ENCODE measurements at regions not wholly inside any gene's neighbourhood (a gene's known extent, or its start where the extent isn't known, plus 50 kb on each side); places are given as distances from the start of the nearest gene placed in this dataset.

- no peak overlapping the region for H3K9ac ChIP-seq (ENCODE audit: low read depth, low read length)
- H3K4me1 ChIP-seq (ENCODE audit: insufficient read depth, low read length), result no peaks in the 10 kb centered on the region
- H3K9me3 ChIP-seq (ENCODE audit: control insufficient read depth, insufficient read depth, low read length), result no peaks in the 10 kb centered on the region
- no peaks in the 10 kb centered on the region for H3K36me3 ChIP-seq (ENCODE audit: insufficient read depth, low read length)
These were observed 619.1 kb upstream of the COX7C start for GRCh38 chr5:85998656-85999055.

- no peaks in the 10 kb centered on the region for H3K36me3 ChIP-seq (ENCODE audit: insufficient read depth, low read length)
- H3K9me3 ChIP-seq (ENCODE audit: control insufficient read depth, insufficient read depth, low read length), result no peaks in the 10 kb centered on the region
- no peaks in the 10 kb centered on the region for H3K4me1 ChIP-seq (ENCODE audit: insufficient read depth, low read length)
- no peak overlapping the region for H3K9ac ChIP-seq (ENCODE audit: low read depth, low read length)
These were observed 609.4 kb upstream of the COX7C start for GRCh38 chr5:86008293-86008692.

GRCh38 chr5:86008704-86009103, 609.0 kb upstream of the COX7C start:
- Histone ChIP-seq H3K9ac (ENCODE audit: low read depth, low read length) (no peak overlapping the region), H3K9me3 (ENCODE audit: control insufficient read depth, insufficient read depth, low read length) (no peaks in the 10 kb centered on the region), H3K36me3 (ENCODE audit: insufficient read depth, low read length) (no peaks in the 10 kb centered on the region), H3K4me1 (ENCODE audit: insufficient read depth, low read length) (no peaks in the 10 kb centered on the region)

GRCh38 chr5:86011937-86012336, 605.8 kb upstream of the COX7C start:
- Histone ChIP-seq H3K9me3 (ENCODE audit: control insufficient read depth, insufficient read depth, low read length) (no peaks in the 10 kb centered on the region), H3K36me3 (ENCODE audit: insufficient read depth, low read length) (no peaks in the 10 kb centered on the region), H3K9ac (ENCODE audit: low read depth, low read length) (no peak overlapping the region), H3K4me1 (ENCODE audit: insufficient read depth, low read length) (no peaks in the 10 kb centered on the region)

- H3K9me3 ChIP-seq (ENCODE audit: control insufficient read depth, insufficient read depth, low read length), result no peaks in the 10 kb centered on the region
- H3K36me3 ChIP-seq (ENCODE audit: insufficient read depth, low read length), result no peaks in the 10 kb centered on the region
- no peaks in the 10 kb centered on the region for H3K4me1 ChIP-seq (ENCODE audit: insufficient read depth, low read length)
- H3K9ac ChIP-seq (ENCODE audit: low read depth, low read length), result no peak overlapping the region
These were observed 588.4 kb upstream of the COX7C start for GRCh38 chr5:86029308-86029707.

- Histone ChIP-seq H3K4me1 (ENCODE audit: insufficient read depth, low read length) (no peaks in the 10 kb centered on the region), H3K9ac (ENCODE audit: low read depth, low read length) (no peak overlapping the region), H3K9me3 (ENCODE audit: control insufficient read depth, insufficient read depth, low read length) (no peaks in the 10 kb centered on the region), H3K36me3 (ENCODE audit: insufficient read depth, low read length) (no peaks in the 10 kb centered on the region)
These were observed 587.0 kb upstream of the COX7C start for GRCh38 chr5:86030753-86031152.

- no peaks in the 10 kb centered on the region for H3K4me1 ChIP-seq (ENCODE audit: insufficient read depth, low read length)
- no peaks in the 10 kb centered on the region for H3K9me3 ChIP-seq (ENCODE audit: control insufficient read depth, insufficient read depth, low read length)
- no peak overlapping the region for H3K9ac ChIP-seq (ENCODE audit: low read depth, low read length)
- no peaks in the 10 kb centered on the region for H3K36me3 ChIP-seq (ENCODE audit: insufficient read depth, low read length)
These were observed 579.2 kb upstream of the COX7C start for GRCh38 chr5:86038566-86038965.

- Histone ChIP-seq H3K4me1 (ENCODE audit: insufficient read depth, low read length) (no peaks in the 10 kb centered on the region), H3K36me3 (ENCODE audit: insufficient read depth, low read length) (no peaks in the 10 kb centered on the region), H3K9ac (ENCODE audit: low read depth, low read length) (no peak overlapping the region), H3K9me3 (ENCODE audit: control insufficient read depth, insufficient read depth, low read length) (no peaks in the 10 kb centered on the region)
These were observed 578.4 kb upstream of the COX7C start for GRCh38 chr5:86039351-86039750.

GRCh38 chr5:86070719-86071118, 547.0 kb upstream of the COX7C start:
- Histone ChIP-seq H3K4me1 (ENCODE audit: insufficient read depth, low read length) (no peaks in the 10 kb centered on the region), H3K9me3 (ENCODE audit: control insufficient read depth, insufficient read depth, low read length) (no peaks in the 10 kb centered on the region), H3K9ac (ENCODE audit: low read depth, low read length) (no peak overlapping the region), H3K36me3 (ENCODE audit: insufficient read depth, low read length) (no peaks in the 10 kb centered on the region)

- Histone ChIP-seq H3K9me3 (ENCODE audit: control insufficient read depth, insufficient read depth, low read length) (no peaks in the 10 kb centered on the region), H3K4me1 (ENCODE audit: insufficient read depth, low read length) (no peaks in the 10 kb centered on the region), H3K9ac (ENCODE audit: low read depth, low read length) (no peak overlapping the region), H3K36me3 (ENCODE audit: insufficient read depth, low read length) (no peaks in the 10 kb centered on the region)
These were observed 543.4 kb upstream of the COX7C start for GRCh38 chr5:86074297-86074696.

GRCh38 chr5:86075139-86075538, 542.6 kb upstream of the COX7C start:
- Histone ChIP-seq H3K36me3 (ENCODE audit: insufficient read depth, low read length) (no peaks in the 10 kb centered on the region), H3K9me3 (ENCODE audit: control insufficient read depth, insufficient read depth, low read length) (no peaks in the 10 kb centered on the region), H3K9ac (ENCODE audit: low read depth, low read length) (no peak overlapping the region), H3K4me1 (ENCODE audit: insufficient read depth, low read length) (no peaks in the 10 kb centered on the region)

- no peaks in the 10 kb centered on the region for H3K36me3 ChIP-seq (ENCODE audit: insufficient read depth, low read length)
- no peaks in the 10 kb centered on the region; the same call in 1 of the 2 replicates for H3K9me3 ChIP-seq (ENCODE audit: control insufficient read depth, insufficient read depth, low read length)
- H3K9ac ChIP-seq (ENCODE audit: low read depth, low read length), result no peak overlapping the region
These were observed 522.6 kb upstream of the COX7C start for GRCh38 chr5:86095092-86095491.

GRCh38 chr5:86101966-86102365, 515.8 kb upstream of the COX7C start:
- no peak overlapping the region for H3K9ac ChIP-seq (ENCODE audit: low read depth, low read length)
- no peaks in the 10 kb centered on the region for H3K4me1 ChIP-seq (ENCODE audit: insufficient read depth, low read length)
- H3K9me3 ChIP-seq (ENCODE audit: control insufficient read depth, insufficient read depth, low read length), result no peaks in the 10 kb centered on the region
- no peaks in the 10 kb centered on the region for H3K36me3 ChIP-seq (ENCODE audit: insufficient read depth, low read length)

More at GRCh38 chr5:86095092-86095491, 522.6 kb upstream of the COX7C start:
- H3K4me1 ChIP-seq (ENCODE audit: insufficient read depth, low read length), result no peaks in the 10 kb centered on the region

- H3K9ac ChIP-seq (ENCODE audit: low read depth, low read length), result no peak overlapping the region
- H3K4me1 ChIP-seq (ENCODE audit: insufficient read depth, low read length), result no peaks in the 10 kb centered on the region
- no peaks in the 10 kb centered on the region for H3K36me3 ChIP-seq (ENCODE audit: insufficient read depth, low read length)
- no peaks in the 10 kb centered on the region for H3K9me3 ChIP-seq (ENCODE audit: control insufficient read depth, insufficient read depth, low read length)
These were observed 508.9 kb upstream of the COX7C start for GRCh38 chr5:86108825-86109224.

- Histone ChIP-seq H3K4me1 (ENCODE audit: insufficient read depth, low read length) (no peaks in the 10 kb centered on the region), H3K36me3 (ENCODE audit: insufficient read depth, low read length) (no peaks in the 10 kb centered on the region), H3K9ac (ENCODE audit: low read depth, low read length) (no peak overlapping the region), H3K9me3 (ENCODE audit: control insufficient read depth, insufficient read depth, low read length) (no peaks in the 10 kb centered on the region)
These were observed 505.5 kb upstream of the COX7C start for GRCh38 chr5:86112249-86112648.

- H3K9ac ChIP-seq (ENCODE audit: low read depth, low read length), result no peak overlapping the region
- H3K4me1 ChIP-seq (ENCODE audit: insufficient read depth, low read length), result no peaks in the 10 kb centered on the region
- H3K36me3 ChIP-seq (ENCODE audit: insufficient read depth, low read length), result no peaks in the 10 kb centered on the region
- H3K9me3 ChIP-seq (ENCODE audit: control insufficient read depth, insufficient read depth, low read length), result no peaks in the 10 kb centered on the region
These were observed 502.6 kb upstream of the COX7C start for GRCh38 chr5:86115164-86115563.
